Panc1 (cell line): ENCODE measurements at regions not wholly inside any gene's neighbourhood (a gene's known extent, or its start where the extent isn't known, plus 50 kb on each side); places are given as distances from the start of the nearest gene placed in this dataset.

ENCODE experiments used
- CTCF ChIP-seq: fragments of 450-650 bp; IDR thresholded peaks from 2 replicates; pipeline ENCODE4 v1.5.1; 2017; ENCODE audit warnings: mild to moderate bottlenecking
- REST ChIP-seq, 2 experiments: IDR thresholded peaks; 2 replicates each; pipeline ENCODE4 v1.6.1; 2011 to 2012; ENCODE audit warnings: low read depth in 2 of 2, control low read depth in 1 of 2, low read length in 1 of 2, mild to moderate bottlenecking in 1 of 2, moderate library complexity in 1 of 2; ENCODE audit not compliant: insufficient read depth in 1 of 2

GRCh38 chr10:118957966-118958365 lies 71.5 kb upstream of the NANOS1 start:
- TF ChIP-seq REST (IDR thresholded peaks at IDR 0.05; ENCODE audit: insufficient read depth in 1 of 2, low read depth in 2 of 2, low read length in 1 of 2) (no peak), CTCF (no peak)
